DND-41 (cell line): ENCODE measurements at regions not wholly inside any gene's neighbourhood (a gene's known extent, or its start where the extent isn't known, plus 50 kb on each side); places are given as distances from the start of the nearest gene placed in this dataset.

Source experiments
- ATAC-seq: fragments of 200-7000 bp; cut with Tn5 transposase; 3 replicates; pipeline ENCODE4 v1.9.1; 2021; ENCODE audit warnings: low read depth; ENCODE audit not compliant: insufficient read depth
- DNase-seq: peaks from one replicate; pipeline ENCODE4 v3.0.0-alpha.2; 2020
- H2AFZ ChIP-seq: 2 replicates; pipeline ENCODE4 v1.6.0; 2012; ENCODE audit warnings: low read depth, low read length
- H3K27ac ChIP-seq: 2 replicates; pipeline ENCODE4 v1.5.1; 2012; ENCODE audit warnings: low read length, inconsistent platforms
- H3K27me3 ChIP-seq: fragments of 200-600 bp; sonication (generic); 2 replicates; pipeline ENCODE4 v1.6.0; 2012; ENCODE audit warnings: low read length, mild to moderate bottlenecking, inconsistent platforms; ENCODE audit not compliant: insufficient read depth, poor library complexity
- H3K36me3 ChIP-seq: 2 replicates; pipeline ENCODE4 v1.5.1; 2012; ENCODE audit warnings: low read length, inconsistent platforms; ENCODE audit not compliant: insufficient read depth
- H3K4me1 ChIP-seq: 2 replicates; pipeline ENCODE4 v1.5.1; 2012; ENCODE audit warnings: mild to moderate bottlenecking, low read length; ENCODE audit not compliant: insufficient read depth
- H3K4me2 ChIP-seq: 2 replicates; pipeline ENCODE4 v1.6.0; 2012; ENCODE audit warnings: mild to moderate bottlenecking, moderate library complexity, low read length, inconsistent platforms; ENCODE audit not compliant: insufficient read depth
- H3K4me3 ChIP-seq, 2 experiments: fragments of 200-600 bp in 1 of 2; shearing (Covaris generic) in 1 of 2; 2 replicates each; pipeline ENCODE4 v1.5.1; 2012 to 2016; ENCODE audit warnings: inconsistent platforms in 2 of 2, low read length in 2 of 2, mild to moderate bottlenecking in 2 of 2, low read depth in 1 of 2, moderate library complexity in 1 of 2
- H3K79me2 ChIP-seq: 2 replicates; pipeline ENCODE4 v1.6.0; 2012; ENCODE audit warnings: low read length, inconsistent platforms; ENCODE audit not compliant: insufficient read depth
- H3K9ac ChIP-seq: 2 replicates; pipeline ENCODE4 v1.6.0; 2012; ENCODE audit warnings: low read depth, mild to moderate bottlenecking, inconsistent platforms, low read length, moderate library complexity
- H3K9me3 ChIP-seq: 2 replicates; pipeline ENCODE4 v1.5.1; 2012; ENCODE audit warnings: low read length, moderate library complexity, mild to moderate bottlenecking, inconsistent platforms; ENCODE audit not compliant: insufficient read depth, severe bottlenecking
- H4K20me1 ChIP-seq: 2 replicates; pipeline ENCODE4 v1.6.0; 2012; ENCODE audit warnings: low read length; ENCODE audit not compliant: insufficient read depth
- EZH2 ChIP-seq: IDR thresholded peaks from 3 replicates; pipeline ENCODE4 v1.6.1; 2012; ENCODE audit warnings: borderline replicate concordance, low read depth, mild to moderate bottlenecking, moderate library complexity, low read length, inconsistent platforms; ENCODE audit not compliant: severe bottlenecking
- TF ChIP-seq, protein P1 (sequence below): IDR thresholded peaks from 2 replicates; pipeline ENCODE4 v1.5.1; 2012; ENCODE audit warnings: borderline replicate concordance, low read length, moderate library complexity, mild to moderate bottlenecking; ENCODE audit not compliant: poor library complexity, severe bottlenecking; ENCODE audit errors: extremely low read depth

DNA sequence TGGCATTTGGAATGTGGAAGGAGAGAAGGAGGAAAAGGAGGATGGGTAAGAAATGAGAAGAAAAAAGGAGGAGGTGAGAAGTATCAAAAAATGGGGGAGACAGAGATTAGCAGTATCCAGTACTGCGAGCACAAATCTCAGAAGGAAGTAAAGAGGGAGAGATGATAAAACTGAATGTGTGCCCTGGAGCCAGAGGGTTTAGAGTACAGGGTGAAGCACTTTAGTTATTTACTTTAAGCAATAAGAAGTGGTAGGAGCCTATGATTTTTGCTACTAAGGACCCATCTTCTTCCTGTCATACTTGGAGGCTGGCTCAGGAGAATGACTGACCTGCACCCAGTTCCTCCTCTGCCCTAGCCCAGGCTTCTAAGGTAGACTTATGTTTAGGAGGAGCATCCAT, 94.9 kb downstream of the ADRB2 start:
- Histone ChIP-seq H3K4me2 (no peak overlapping the region), H3K27ac (no peak overlapping the region), H3K27me3 (peaks cover 2% of the 10 kb centered on the region), H3K9ac (no peak overlapping the region), H2AFZ (no peak overlapping the region), H3K79me2 (no peaks in the 10 kb centered on the region), H3K4me3 (no peak overlapping the region), H4K20me1 (no peaks in the 10 kb centered on the region), H3K36me3 (no peaks in the 10 kb centered on the region), H3K4me1 (no peaks in the 10 kb centered on the region), H3K9me3 (no peaks in the 10 kb centered on the region)
- TF ChIP-seq EZH2 = no peak
- TF ChIP-seq, protein P1, sequence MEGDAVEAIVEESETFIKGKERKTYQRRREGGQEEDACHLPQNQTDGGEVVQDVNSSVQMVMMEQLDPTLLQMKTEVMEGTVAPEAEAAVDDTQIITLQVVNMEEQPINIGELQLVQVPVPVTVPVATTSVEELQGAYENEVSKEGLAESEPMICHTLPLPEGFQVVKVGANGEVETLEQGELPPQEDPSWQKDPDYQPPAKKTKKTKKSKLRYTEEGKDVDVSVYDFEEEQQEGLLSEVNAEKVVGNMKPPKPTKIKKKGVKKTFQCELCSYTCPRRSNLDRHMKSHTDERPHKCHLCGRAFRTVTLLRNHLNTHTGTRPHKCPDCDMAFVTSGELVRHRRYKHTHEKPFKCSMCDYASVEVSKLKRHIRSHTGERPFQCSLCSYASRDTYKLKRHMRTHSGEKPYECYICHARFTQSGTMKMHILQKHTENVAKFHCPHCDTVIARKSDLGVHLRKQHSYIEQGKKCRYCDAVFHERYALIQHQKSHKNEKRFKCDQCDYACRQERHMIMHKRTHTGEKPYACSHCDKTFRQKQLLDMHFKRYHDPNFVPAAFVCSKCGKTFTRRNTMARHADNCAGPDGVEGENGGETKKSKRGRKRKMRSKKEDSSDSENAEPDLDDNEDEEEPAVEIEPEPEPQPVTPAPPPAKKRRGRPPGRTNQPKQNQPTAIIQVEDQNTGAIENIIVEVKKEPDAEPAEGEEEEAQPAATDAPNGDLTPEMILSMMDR = no peak
- no peak for DNase-seq
- no peak for ATAC-seq

DNA sequence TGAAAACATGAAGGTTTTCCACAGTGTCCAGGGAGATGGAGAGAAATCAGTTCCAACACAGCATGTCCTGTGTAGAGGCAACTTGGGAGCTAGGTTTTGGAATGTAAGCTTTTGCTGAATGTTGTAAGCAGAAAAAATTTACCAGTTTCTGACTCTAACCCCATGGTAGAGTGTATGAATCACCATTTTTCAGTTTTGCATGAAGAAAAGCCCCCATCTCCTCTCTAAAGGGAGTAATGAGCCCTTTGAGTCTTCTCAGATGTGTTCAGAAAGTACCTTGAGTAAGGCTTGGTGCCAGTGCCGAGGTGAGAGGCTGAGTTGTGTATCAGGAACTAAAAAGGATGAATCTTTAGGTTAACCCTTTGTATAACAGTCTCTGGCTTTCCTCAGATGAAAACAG, 96.2 kb downstream of the ADRB2 start:
- H3K79me2 ChIP-seq = no peaks in the 10 kb centered on the region
- no peak overlapping the region for H3K27ac ChIP-seq
- no peaks in the 10 kb centered on the region for H3K9me3 ChIP-seq
- no peaks in the 10 kb centered on the region for H3K4me1 ChIP-seq
- DNase-seq (no peak), ATAC-seq (no peak)
- no peak overlapping the region for H3K4me2 ChIP-seq
- no peak for TF ChIP-seq EZH2
- TF ChIP-seq, protein P1 = no peak
- no peaks in the 10 kb centered on the region for H4K20me1 ChIP-seq
- H3K9ac ChIP-seq = no peak overlapping the region
- H3K36me3 ChIP-seq = no peaks in the 10 kb centered on the region
- no peak overlapping the region for H2AFZ ChIP-seq
- H3K4me3 ChIP-seq = no peak overlapping the region
- no peaks in the 10 kb centered on the region for H3K27me3 ChIP-seq

DNA sequence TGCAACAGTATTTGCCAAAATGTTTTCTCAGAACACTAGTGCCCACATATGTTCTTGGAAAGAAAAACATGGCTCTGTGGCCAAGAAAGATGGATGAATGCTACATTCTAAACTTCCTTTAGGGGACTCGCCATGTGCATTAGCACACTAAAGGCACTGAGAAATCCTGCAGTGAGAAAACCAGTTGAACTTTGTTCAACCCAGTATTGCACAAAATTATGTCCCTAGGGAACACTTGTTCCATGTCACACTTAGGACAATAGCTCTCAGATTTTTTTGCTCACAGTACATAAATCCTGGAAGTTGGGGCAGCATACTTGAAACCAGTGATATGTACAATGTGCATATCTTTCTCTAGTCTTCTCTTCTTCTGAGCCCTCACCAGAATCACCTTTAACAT, 96.6 kb downstream of the ADRB2 start:
- H3K9ac ChIP-seq = no peak overlapping the region

More for the DNA sequence above, 96.6 kb downstream of the ADRB2 start:
- ATAC-seq = no peak
- no peak overlapping the region for H2AFZ ChIP-seq
- no peak overlapping the region for H3K4me2 ChIP-seq
- no peaks in the 10 kb centered on the region for H3K79me2 ChIP-seq
- H3K27me3 ChIP-seq = no peaks in the 10 kb centered on the region
- no peaks in the 10 kb centered on the region for H4K20me1 ChIP-seq
- TF ChIP-seq EZH2 = no peak
- TF ChIP-seq, protein P1 = no peak
- H3K27ac ChIP-seq = no peak overlapping the region
- DNase-seq = no peak
- H3K4me1 ChIP-seq = no peaks in the 10 kb centered on the region
- no peak overlapping the region for H3K4me3 ChIP-seq
- no peaks in the 10 kb centered on the region for H3K9me3 ChIP-seq
- H3K36me3 ChIP-seq = no peaks in the 10 kb centered on the region
